GM12872 (cell line): ENCODE measurements at regions not wholly inside any gene's neighbourhood (a gene's known extent, or its start where the extent isn't known, plus 50 kb on each side); places are given as distances from the start of the nearest gene placed in this dataset.

Experiments used
- TF ChIP-seq, protein P1 (sequence below): IDR thresholded peaks from 3 replicates; pipeline ENCODE4 v1.5.1; 2011; ENCODE audit warnings: low read depth, mild to moderate bottlenecking, low read length, moderate library complexity; ENCODE audit not compliant: insufficient read depth

- TF ChIP-seq, protein P1, sequence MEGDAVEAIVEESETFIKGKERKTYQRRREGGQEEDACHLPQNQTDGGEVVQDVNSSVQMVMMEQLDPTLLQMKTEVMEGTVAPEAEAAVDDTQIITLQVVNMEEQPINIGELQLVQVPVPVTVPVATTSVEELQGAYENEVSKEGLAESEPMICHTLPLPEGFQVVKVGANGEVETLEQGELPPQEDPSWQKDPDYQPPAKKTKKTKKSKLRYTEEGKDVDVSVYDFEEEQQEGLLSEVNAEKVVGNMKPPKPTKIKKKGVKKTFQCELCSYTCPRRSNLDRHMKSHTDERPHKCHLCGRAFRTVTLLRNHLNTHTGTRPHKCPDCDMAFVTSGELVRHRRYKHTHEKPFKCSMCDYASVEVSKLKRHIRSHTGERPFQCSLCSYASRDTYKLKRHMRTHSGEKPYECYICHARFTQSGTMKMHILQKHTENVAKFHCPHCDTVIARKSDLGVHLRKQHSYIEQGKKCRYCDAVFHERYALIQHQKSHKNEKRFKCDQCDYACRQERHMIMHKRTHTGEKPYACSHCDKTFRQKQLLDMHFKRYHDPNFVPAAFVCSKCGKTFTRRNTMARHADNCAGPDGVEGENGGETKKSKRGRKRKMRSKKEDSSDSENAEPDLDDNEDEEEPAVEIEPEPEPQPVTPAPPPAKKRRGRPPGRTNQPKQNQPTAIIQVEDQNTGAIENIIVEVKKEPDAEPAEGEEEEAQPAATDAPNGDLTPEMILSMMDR = peak; percentile 90
Observed at GRCh38 chr4:46648088-46648744, 258.3 kb upstream of the GABRA2 start.

GRCh38 chr4:46645126-46645525 lies 255.2 kb upstream of the GABRA2 start:
- TF ChIP-seq, protein P1 = no peak
